SK-N-MC (cell line): ENCODE measurements at regions not wholly inside any gene's neighbourhood (a gene's known extent, or its start where the extent isn't known, plus 50 kb on each side); places are given as distances from the start of the nearest gene placed in this dataset.

Experiments
- EZH2 ChIP-seq: fragments of 200-600 bp; sonication (generic); IDR thresholded peaks from one replicate; pipeline ENCODE4 v1.6.1; 2017; ENCODE audit warnings: antibody characterized with exemption
- FOXP2 ChIP-seq: optimal IDR thresholded peaks from 2 replicates; pipeline ENCODE3; 2011; ENCODE audit warnings: mild to moderate bottlenecking, moderate library complexity; ENCODE audit not compliant: insufficient read depth; ENCODE audit errors: extremely low read length, control extremely low read depth
- POLR2AphosphoS5 ChIP-seq: IDR thresholded peaks from 2 replicates; pipeline ENCODE4 v1.6.1; 2012; ENCODE audit warnings: mild to moderate bottlenecking, low read depth, low read length, borderline replicate concordance

DNA sequence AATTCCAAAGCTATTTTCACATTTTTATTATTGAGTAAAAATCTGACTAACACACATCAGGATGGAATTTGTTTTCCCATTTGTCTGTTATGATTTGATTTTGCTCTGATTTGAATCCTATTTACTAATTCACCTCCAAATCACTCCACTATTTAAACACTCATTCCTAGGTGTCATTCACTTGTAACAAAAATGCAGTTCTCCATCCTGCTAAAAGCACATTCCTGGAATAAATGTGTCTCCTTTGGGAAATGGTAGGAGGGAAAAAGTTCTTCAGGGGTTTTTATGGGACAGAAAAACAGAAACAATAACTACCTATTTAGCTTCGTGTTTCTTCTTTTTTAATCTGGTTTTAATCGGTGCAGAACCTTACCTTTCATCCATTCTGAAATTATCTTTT lies 494.1 kb upstream of the CITED2 start:
- no peak for TF ChIP-seq EZH2
- no peak for TF ChIP-seq POLR2AphosphoS5
- no peak for TF ChIP-seq FOXP2
